Fibroblast of lung (primary cell): ENCODE measurements at regions not wholly inside any gene's neighbourhood (a gene's known extent, or its start where the extent isn't known, plus 50 kb on each side); places are given as distances from the start of the nearest gene placed in this dataset.

ENCODE experiments used
- EZH2 ChIP-seq: IDR thresholded peaks from 2 replicates; pipeline ENCODE4 v1.5.1; 2012; ENCODE audit warnings: low read length, control low read depth, mild to moderate bottlenecking; ENCODE audit errors: missing control alignments
- TF ChIP-seq, protein P1 (sequence below), 2 donors: IDR thresholded peaks in 1 of 2; conservative IDR thresholded peaks in 1 of 2; 1 replicate in 1 of 2; 2 replicates in 1 of 2; pipeline ENCODE4 v1.5.1; 2011 to 2012; ENCODE audit warnings: low read length in 2 of 2, control low read depth in 1 of 2, inconsistent platforms in 1 of 2, low read depth in 1 of 2, mild to moderate bottlenecking in 1 of 2

- TF ChIP-seq, protein P1, sequence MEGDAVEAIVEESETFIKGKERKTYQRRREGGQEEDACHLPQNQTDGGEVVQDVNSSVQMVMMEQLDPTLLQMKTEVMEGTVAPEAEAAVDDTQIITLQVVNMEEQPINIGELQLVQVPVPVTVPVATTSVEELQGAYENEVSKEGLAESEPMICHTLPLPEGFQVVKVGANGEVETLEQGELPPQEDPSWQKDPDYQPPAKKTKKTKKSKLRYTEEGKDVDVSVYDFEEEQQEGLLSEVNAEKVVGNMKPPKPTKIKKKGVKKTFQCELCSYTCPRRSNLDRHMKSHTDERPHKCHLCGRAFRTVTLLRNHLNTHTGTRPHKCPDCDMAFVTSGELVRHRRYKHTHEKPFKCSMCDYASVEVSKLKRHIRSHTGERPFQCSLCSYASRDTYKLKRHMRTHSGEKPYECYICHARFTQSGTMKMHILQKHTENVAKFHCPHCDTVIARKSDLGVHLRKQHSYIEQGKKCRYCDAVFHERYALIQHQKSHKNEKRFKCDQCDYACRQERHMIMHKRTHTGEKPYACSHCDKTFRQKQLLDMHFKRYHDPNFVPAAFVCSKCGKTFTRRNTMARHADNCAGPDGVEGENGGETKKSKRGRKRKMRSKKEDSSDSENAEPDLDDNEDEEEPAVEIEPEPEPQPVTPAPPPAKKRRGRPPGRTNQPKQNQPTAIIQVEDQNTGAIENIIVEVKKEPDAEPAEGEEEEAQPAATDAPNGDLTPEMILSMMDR (conservative IDR thresholded peaks at IDR 0.05 in 1 of 2, IDR thresholded peaks at IDR 0.05 in 1 of 2; ENCODE audit: low read depth in 1 of 2, low read length in 2 of 2): no peak
- TF ChIP-seq EZH2: no peak
Measured at GRCh38 chr22:25377699-25378098, 158.3 kb downstream of the CRYBB2 start.
